Right atrium auricular region (tissue), 2 donors: ENCODE measurements at regions not wholly inside any gene's neighbourhood (a gene's known extent, or its start where the extent isn't known, plus 50 kb on each side); places are given as distances from the start of the nearest gene placed in this dataset.

Experiments
- DNase-seq: peaks from one replicate; pipeline ENCODE4 v3.0.0-alpha.2; 2019; ENCODE audit warnings: low spot score
- H3K27ac ChIP-seq, 2 donors: fragments of 200-600 bp; sonication (generic); 1 replicate in 1 of 2; 2 replicates in 1 of 2; pipeline ENCODE4 v1.5.1; 2016 to 2019
- H3K27me3 ChIP-seq, 2 donors: fragments of 200-600 bp; sonication (generic); one replicate each; pipeline versions ENCODE4 v1.5.1 to v1.6.0; 2017 to 2019
- H3K36me3 ChIP-seq: fragments of 200-600 bp; sonication (generic); one replicate; pipeline ENCODE4 v1.5.1; 2016
- H3K4me1 ChIP-seq, 2 donors: fragments of 200-600 bp; sonication (generic); one replicate each; pipeline versions ENCODE4 v1.5.1 to v1.6.0; 2017 to 2019
- H3K4me3 ChIP-seq, 2 donors: fragments of 200-600 bp; sonication (generic); 1 replicate in 1 of 2; 2 replicates in 1 of 2; pipeline ENCODE4 v1.5.1; 2017 to 2019; ENCODE audit warnings: mild to moderate bottlenecking in 1 of 2, moderate library complexity in 1 of 2
- H3K9me3 ChIP-seq, 2 donors: fragments of 200-600 bp; sonication (generic); one replicate each; pipeline ENCODE4 v1.5.1; 2019
- TF ChIP-seq, protein P1 (sequence below), 2 donors: fragments of 200-600 bp; sonication (generic); IDR thresholded peaks; one replicate each; pipeline ENCODE4 v1.5.1; 2019; ENCODE audit warnings: antibody characterized with exemption in 2 of 2

DNA sequence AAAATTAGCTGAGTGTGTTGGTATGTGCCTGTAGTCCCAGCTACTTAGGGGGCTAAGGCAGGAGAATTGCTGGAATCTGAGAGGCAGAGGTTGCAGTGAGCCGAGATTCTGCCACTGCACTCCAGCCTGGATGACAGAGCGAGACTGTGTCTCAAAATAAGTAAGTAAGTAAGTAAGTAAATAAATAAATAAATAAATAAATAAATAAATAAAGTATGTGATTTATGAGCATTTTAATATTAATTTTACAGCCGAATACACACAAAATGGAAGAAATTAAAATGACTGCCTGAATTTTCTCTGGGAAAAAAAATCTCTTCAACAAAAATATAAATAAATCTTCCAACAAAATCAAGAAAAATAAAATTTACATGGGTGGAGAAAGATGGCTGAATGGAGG lies 740.7 kb downstream of the CDH18 start:
- DNase-seq = no peak
- Histone ChIP-seq H3K4me1 (no peaks in the 10 kb centered on the region), H3K9me3 (peaks cover 0 to 6% of the 10 kb centered on the region in 2 donors), H3K4me3 (no peak overlapping the region), H3K27me3 (no peaks in the 10 kb centered on the region), H3K36me3 (no peaks in the 10 kb centered on the region), H3K27ac (no peak overlapping the region)
- TF ChIP-seq, protein P1, sequence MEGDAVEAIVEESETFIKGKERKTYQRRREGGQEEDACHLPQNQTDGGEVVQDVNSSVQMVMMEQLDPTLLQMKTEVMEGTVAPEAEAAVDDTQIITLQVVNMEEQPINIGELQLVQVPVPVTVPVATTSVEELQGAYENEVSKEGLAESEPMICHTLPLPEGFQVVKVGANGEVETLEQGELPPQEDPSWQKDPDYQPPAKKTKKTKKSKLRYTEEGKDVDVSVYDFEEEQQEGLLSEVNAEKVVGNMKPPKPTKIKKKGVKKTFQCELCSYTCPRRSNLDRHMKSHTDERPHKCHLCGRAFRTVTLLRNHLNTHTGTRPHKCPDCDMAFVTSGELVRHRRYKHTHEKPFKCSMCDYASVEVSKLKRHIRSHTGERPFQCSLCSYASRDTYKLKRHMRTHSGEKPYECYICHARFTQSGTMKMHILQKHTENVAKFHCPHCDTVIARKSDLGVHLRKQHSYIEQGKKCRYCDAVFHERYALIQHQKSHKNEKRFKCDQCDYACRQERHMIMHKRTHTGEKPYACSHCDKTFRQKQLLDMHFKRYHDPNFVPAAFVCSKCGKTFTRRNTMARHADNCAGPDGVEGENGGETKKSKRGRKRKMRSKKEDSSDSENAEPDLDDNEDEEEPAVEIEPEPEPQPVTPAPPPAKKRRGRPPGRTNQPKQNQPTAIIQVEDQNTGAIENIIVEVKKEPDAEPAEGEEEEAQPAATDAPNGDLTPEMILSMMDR (IDR thresholded peaks at IDR 0.05) = no peak

DNA sequence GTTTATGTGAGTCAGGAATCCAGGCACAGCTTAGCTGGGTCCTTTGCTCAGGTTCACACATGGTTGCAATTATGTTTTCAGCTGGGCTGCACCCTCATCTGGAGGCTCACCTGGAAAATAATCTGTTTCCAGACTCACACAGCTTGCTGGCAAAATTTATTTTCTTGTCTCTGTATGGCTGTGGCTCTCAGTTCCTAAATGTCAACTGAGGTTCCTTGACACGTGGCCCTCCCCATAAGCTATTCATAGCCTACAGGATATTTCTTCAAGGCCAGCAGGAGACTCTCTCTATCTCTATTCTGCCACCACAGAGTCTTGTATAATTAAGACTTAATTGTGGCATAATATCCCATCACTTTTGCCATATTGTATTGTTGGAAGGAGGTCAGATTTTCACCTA lies 732.0 kb downstream of the CDH18 start:
- no peaks in the 10 kb centered on the region for H3K4me1 ChIP-seq
- no peak for DNase-seq
- H3K36me3 ChIP-seq = no peaks in the 10 kb centered on the region
- no peak overlapping the region for H3K4me3 ChIP-seq
- TF ChIP-seq, protein P1 (IDR thresholded peaks at IDR 0.05) = no peak
- no peak overlapping the region for H3K27ac ChIP-seq
- no peaks in the 10 kb centered on the region for H3K27me3 ChIP-seq
- no peaks in the 10 kb centered on the region for H3K9me3 ChIP-seq

DNA sequence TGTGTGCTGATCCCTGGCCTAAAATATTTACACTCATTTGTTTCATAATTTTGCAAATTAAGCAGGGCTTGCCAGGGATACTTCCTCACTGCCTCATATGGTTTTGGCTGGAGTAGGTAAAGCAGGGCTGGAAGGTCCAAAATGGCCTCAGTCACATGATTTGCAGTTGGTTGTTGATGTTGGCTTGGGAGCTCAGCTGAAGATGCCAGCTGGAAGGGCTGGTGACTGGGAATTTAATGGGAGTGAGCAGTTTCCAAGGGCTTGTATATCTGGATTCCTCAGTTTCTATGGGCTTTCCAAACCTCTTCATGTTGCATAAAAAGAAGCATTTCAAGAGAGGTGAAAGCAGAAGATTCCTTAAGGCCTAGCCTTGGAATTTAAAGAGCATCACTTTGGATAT lies 729.3 kb downstream of the CDH18 start:
- no peaks in the 10 kb centered on the region for H3K9me3 ChIP-seq
- H3K36me3 ChIP-seq = no peaks in the 10 kb centered on the region
- H3K27me3 ChIP-seq = no peaks in the 10 kb centered on the region
- no peaks in the 10 kb centered on the region for H3K4me1 ChIP-seq
- TF ChIP-seq, protein P1 (IDR thresholded peaks at IDR 0.05) = no peak
- DNase-seq = no peak
- H3K27ac ChIP-seq = no peak overlapping the region
- H3K4me3 ChIP-seq = no peak overlapping the region

DNA sequence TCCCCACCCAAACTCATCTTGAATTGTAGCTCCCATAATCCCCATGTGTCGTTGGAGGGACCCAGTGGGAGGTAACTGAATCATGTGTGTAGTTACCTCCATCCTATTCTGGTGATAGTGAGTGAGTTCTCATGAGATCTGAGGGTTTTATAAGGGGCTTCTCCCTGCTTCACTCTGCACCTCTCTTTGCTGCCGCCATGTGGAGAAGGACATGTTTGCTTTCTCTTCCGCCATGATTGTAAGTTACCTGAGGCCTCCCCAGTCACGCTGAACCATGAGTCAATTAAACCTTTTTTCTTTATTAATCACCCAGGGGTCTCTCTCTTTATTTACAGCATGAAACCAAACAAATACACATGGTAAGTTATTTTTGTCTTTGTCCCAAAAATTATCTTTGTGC lies 726.1 kb downstream of the CDH18 start:
- Histone ChIP-seq H3K4me1 (no peaks in the 10 kb centered on the region), H3K36me3 (no peaks in the 10 kb centered on the region), H3K4me3 (no peak overlapping the region), H3K27ac (no peak overlapping the region), H3K27me3 (no peaks in the 10 kb centered on the region), H3K9me3 (no peaks in the 10 kb centered on the region)
- DNase-seq = no peak
- TF ChIP-seq, protein P1 (IDR thresholded peaks at IDR 0.05) = no peak

DNA sequence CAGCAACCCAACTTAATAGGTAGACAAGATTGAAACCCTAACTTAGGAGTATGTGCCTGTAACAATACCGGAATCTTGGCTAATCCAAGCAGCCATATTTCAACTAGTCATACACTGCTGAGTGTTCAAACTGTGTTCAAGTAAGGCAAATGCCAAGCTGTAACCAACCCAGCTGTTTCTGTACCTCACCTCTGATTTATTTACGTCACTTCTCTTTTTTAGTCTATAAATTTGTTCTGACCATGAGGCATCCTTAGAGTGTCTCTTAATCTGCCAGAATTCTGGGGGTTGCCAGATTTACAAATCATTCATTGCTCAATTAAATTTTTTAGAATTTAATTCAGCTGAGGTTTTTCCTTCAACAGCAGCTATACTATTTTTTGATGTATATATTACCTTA lies 723.2 kb downstream of the CDH18 start:
- Histone ChIP-seq H3K27me3 (no peaks in the 10 kb centered on the region), H3K36me3 (no peaks in the 10 kb centered on the region), H3K4me1 (no peaks in the 10 kb centered on the region), H3K9me3 (no peaks in the 10 kb centered on the region), H3K27ac (no peak overlapping the region), H3K4me3 (no peak overlapping the region)
- DNase-seq = no peak
- TF ChIP-seq, protein P1 (IDR thresholded peaks at IDR 0.05) = no peak

DNA sequence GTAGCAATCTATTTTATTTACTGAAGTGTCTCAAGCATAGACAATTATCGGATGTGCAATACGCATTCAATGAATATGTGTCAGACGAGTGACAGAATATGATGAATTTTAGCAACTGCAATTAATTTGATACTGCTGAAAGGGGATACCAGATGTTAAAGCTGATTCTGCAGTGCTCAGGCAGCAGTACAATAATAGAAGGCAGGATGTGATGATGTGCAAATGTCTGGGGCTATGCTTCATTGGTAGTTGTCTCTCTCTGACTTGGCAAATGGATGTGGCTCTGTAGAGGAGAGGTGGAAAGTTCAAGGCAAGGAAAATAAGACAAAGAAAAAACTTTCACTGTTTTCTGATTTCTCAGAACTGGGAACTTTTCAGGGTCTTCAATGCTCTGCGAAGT lies 721.2 kb downstream of the CDH18 start:
- Histone ChIP-seq H3K4me1 (no peaks in the 10 kb centered on the region), H3K9me3 (no peaks in the 10 kb centered on the region), H3K36me3 (no peaks in the 10 kb centered on the region), H3K4me3 (no peak overlapping the region), H3K27ac (no peak overlapping the region), H3K27me3 (no peaks in the 10 kb centered on the region)
- DNase-seq = no peak
- TF ChIP-seq, protein P1 (IDR thresholded peaks at IDR 0.05) = no peak
